ENCODE measurements at regions not wholly inside any gene's neighbourhood (a gene's known extent, or its start where the extent isn't known, plus 50 kb on each side); places are given as distances from the start of the nearest gene placed in this dataset.

DNA sequence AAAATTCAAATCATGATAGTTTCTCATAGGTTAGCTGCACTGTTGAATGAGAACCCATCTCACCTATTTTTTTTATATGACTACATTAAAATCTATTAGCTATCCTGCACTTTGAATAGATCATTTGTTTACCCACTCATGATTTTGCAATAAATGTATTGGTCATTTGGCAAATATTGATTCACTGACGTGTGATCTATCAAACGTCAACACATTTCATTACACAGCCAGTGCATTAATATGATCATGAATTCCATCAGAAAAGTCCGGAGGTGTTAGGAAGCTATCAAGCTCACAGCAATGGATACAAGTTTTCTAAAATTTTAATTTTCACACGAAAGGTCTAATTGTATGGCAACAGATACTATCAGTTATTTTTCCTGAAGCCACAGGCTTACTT is 128.2 kb upstream of the ID2 start:
- TF ChIP-seq, protein P1, sequence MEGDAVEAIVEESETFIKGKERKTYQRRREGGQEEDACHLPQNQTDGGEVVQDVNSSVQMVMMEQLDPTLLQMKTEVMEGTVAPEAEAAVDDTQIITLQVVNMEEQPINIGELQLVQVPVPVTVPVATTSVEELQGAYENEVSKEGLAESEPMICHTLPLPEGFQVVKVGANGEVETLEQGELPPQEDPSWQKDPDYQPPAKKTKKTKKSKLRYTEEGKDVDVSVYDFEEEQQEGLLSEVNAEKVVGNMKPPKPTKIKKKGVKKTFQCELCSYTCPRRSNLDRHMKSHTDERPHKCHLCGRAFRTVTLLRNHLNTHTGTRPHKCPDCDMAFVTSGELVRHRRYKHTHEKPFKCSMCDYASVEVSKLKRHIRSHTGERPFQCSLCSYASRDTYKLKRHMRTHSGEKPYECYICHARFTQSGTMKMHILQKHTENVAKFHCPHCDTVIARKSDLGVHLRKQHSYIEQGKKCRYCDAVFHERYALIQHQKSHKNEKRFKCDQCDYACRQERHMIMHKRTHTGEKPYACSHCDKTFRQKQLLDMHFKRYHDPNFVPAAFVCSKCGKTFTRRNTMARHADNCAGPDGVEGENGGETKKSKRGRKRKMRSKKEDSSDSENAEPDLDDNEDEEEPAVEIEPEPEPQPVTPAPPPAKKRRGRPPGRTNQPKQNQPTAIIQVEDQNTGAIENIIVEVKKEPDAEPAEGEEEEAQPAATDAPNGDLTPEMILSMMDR (IDR thresholded peaks at IDR 0.05; ENCODE audit: low read depth, low read length), result no peak
- TF ChIP-seq POLR2A (IDR thresholded peaks at IDR 0.05; ENCODE audit: extremely low read depth, insufficient read length), result no peak
- no peak for TF ChIP-seq MYC (IDR thresholded peaks at IDR 0.05; ENCODE audit: low read depth, low read length)
- no peak for TF ChIP-seq MAX (IDR thresholded peaks at IDR 0.05; ENCODE audit: low read depth, low read length)

Measured in NB4 (cell line).